HG03558 (cell line): ENCODE measurements at regions not wholly inside any gene's neighbourhood (a gene's known extent, or its start where the extent isn't known, plus 50 kb on each side); places are given as distances from the start of the nearest gene placed in this dataset.
"Not testable (repeated sequence)": the region's sequence is repeated elsewhere in the genome, so short reads cannot be mapped to it uniquely, and the experiment has no call there.

ENCODE experiments used
- ATAC-seq: cut with Tn5 transposase; IDR thresholded peaks from one replicate; pipeline ENCODE4 v1.9.1; 2021; ENCODE audit warnings: moderate number of reproducible peaks; ENCODE audit not compliant: unreplicated experiment; ENCODE audit errors: extremely low read depth

- no peak for ATAC-seq
Measured at GRCh38 chr17:73833775-73834488, 189.7 kb upstream of the SDK2 start.

GRCh38 chr17:73834684-73835343 is 190.6 kb upstream of the SDK2 start:
- no peak for ATAC-seq

GRCh38 chr17:73835605-73836004 is 191.4 kb upstream of the SDK2 start:
- ATAC-seq = no peak

GRCh38 chr17:73838815-73839214 is 194.6 kb upstream of the SDK2 start:
- no peak for ATAC-seq

GRCh38 chr17:73840829-73841228 is 196.6 kb upstream of the SDK2 start:
- no peak for ATAC-seq

GRCh38 chr17:73841431-73842060 is 197.3 kb upstream of the SDK2 start:
- no peak for ATAC-seq

- ATAC-seq = no peak
Measured at GRCh38 chr17:73847952-73848351, 203.7 kb upstream of the SDK2 start.

- ATAC-seq = no peak
Measured at GRCh38 chr17:73850426-73850825, 206.2 kb upstream of the SDK2 start.

GRCh38 chr17:73851091-73851490 is 206.8 kb upstream of the SDK2 start:
- ATAC-seq = no peak

GRCh38 chr17:73851921-73852320 is 207.7 kb upstream of the SDK2 start:
- ATAC-seq = no peak

GRCh38 chr17:73855720-73856333 is 211.6 kb upstream of the SDK2 start:
- no peak for ATAC-seq

GRCh38 chr17:73856556-73856955 is 212.3 kb upstream of the SDK2 start:
- ATAC-seq = no peak

GRCh38 chr17:73859439-73860008 is 215.3 kb upstream of the SDK2 start:
- ATAC-seq = not testable (repeated sequence)

- ATAC-seq = no peak
Measured at GRCh38 chr17:73861543-73861942, 217.3 kb upstream of the SDK2 start.

- ATAC-seq = no peak
Measured at GRCh38 chr17:73863761-73864535, 219.7 kb upstream of the SDK2 start.

- ATAC-seq = no peak
Measured at GRCh38 chr17:73865831-73866230, 221.6 kb upstream of the SDK2 start.

GRCh38 chr17:73867056-73867455 is 222.8 kb upstream of the SDK2 start:
- ATAC-seq = no peak

- no peak for ATAC-seq
Measured at GRCh38 chr17:73870068-73870467, 225.8 kb upstream of the SDK2 start.

- no peak for ATAC-seq
Measured at GRCh38 chr17:73870473-73870872, 226.2 kb upstream of the SDK2 start.

- no peak for ATAC-seq
Measured at GRCh38 chr17:73872816-73873215, 228.6 kb upstream of the SDK2 start.
